ENCODE measurements at regions not wholly inside any gene's neighbourhood (a gene's known extent, or its start where the extent isn't known, plus 50 kb on each side); places are given as distances from the start of the nearest gene placed in this dataset.

DNA sequence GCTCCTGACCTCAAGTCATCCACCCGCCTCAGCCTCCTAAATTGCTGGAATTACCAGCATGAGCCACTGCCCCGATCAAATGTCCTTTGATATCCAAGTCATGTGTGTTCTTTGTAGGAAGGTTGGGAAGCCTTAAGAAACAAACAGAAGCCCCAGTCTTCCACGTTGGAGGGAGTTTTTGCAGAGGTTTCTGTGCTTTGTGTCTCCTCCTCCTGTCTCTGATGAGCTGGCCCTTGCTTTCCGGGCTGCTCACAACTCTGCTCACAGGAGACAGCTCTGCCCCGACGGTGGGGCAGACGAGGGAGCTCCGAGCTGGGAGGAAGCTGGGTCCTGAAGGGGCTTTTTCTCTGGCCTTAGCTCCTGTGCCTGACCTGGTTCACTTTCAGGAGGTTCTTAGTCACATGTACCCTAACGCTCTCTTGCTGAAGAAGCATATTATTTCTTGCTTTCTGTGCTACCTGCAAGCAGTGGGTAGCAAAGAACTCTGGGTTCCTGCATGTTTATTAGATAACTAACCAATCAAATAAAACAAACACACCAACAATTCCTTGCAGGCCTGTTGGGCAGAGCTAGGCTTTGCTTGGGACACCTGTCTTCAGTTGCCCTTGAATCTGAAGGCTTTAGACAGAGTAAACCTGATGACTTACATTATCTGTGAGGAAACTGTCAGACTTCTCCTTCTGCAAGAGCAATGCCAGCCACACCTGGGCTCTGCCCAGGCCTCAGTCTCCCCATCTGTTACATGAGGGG lies 52.6 kb upstream of the SMAD6 start:
- TF ChIP-seq, protein P1, sequence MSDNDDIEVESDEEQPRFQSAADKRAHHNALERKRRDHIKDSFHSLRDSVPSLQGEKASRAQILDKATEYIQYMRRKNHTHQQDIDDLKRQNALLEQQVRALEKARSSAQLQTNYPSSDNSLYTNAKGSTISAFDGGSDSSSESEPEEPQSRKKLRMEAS (IDR thresholded peaks at IDR 0.05) = no peak
- no peak for TF ChIP-seq EP300 (IDR thresholded peaks at IDR 0.05; ENCODE audit: borderline replicate concordance)

Measured in Ishikawa (cell line).